ENCODE measurements at regions not wholly inside any gene's neighbourhood (a gene's known extent, or its start where the extent isn't known, plus 50 kb on each side); places are given as distances from the start of the nearest gene placed in this dataset.
A peak's percentile ranks its signal among the peaks of the same experiment; 100 is the strongest.

- DNase-seq = no peak
Observed at GRCh38 chr20:23163562-23163961, 77.4 kb upstream of the CD93 start.

- DNase-seq = no peak
Observed at GRCh38 chr20:23162887-23163286, 76.8 kb upstream of the CD93 start.

- DNase-seq = peak; percentile 35 to 42
Observed at GRCh38 chr20:23161968-23162696, 76.0 kb upstream of the CD93 start.

GRCh38 chr20:23161244-23161891 is 75.2 kb upstream of the CD93 start:
- DNase-seq = no peak

- DNase-seq = no peak
Observed at GRCh38 chr20:23160536-23161243, 74.6 kb upstream of the CD93 start.

- DNase-seq = no peak
Observed at GRCh38 chr20:23159947-23160318, 73.8 kb upstream of the CD93 start.

- peak; percentile 42 to 59 for DNase-seq
Observed at GRCh38 chr20:23159256-23159946, 73.3 kb upstream of the CD93 start.

GRCh38 chr20:23157734-23158133 is 71.6 kb upstream of the CD93 start:
- no peak for DNase-seq

GRCh38 chr20:23156842-23157423 is 70.8 kb upstream of the CD93 start:
- no peak for DNase-seq

- peak; percentile 91 to 92 for DNase-seq
Observed at GRCh38 chr20:23156170-23156841, 70.2 kb upstream of the CD93 start.

- DNase-seq = no peak
Observed at GRCh38 chr20:23155141-23155590, 69.0 kb upstream of the CD93 start.

GRCh38 chr20:23153696-23154341 is 67.7 kb upstream of the CD93 start:
- no peak for DNase-seq

- no peak for DNase-seq
Observed at GRCh38 chr20:23152902-23153301, 66.8 kb upstream of the CD93 start.

GRCh38 chr20:23152308-23152892 is 66.3 kb upstream of the CD93 start:
- DNase-seq = peak; percentile 73 to 89

GRCh38 chr20:23151885-23152284 is 65.8 kb upstream of the CD93 start:
- no peak for DNase-seq

GRCh38 chr20:23151008-23151703 is 65.0 kb upstream of the CD93 start:
- no peak for DNase-seq

GRCh38 chr20:23150304-23151007 is 64.3 kb upstream of the CD93 start:
- no peak for DNase-seq

- no peak for DNase-seq
Observed at GRCh38 chr20:23149623-23150279, 63.6 kb upstream of the CD93 start.
